ENCODE measurements at regions not wholly inside any gene's neighbourhood (a gene's known extent, or its start where the extent isn't known, plus 50 kb on each side); places are given as distances from the start of the nearest gene placed in this dataset.

DNA sequence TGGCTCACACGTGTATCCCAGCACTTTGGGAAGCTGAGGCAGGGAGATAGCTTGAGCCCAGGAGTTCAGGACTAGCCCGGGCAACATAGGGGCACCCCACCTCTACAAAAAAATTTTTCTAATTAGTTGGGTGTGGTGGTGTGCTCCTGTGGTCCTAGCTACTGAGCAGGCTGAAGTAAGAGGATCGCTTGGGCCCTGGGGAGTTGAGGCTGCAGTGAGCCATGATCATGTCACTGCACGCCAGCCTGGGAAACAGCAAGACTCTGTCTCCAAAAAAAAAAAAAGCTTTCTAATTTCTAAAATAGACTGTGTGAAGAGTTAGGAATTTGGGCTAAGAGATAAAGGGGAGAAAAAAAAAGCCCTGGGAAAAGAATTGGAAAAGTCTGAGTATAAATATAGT, 51.9 kb upstream of the NAB1 start:
- TF ChIP-seq, protein P1, sequence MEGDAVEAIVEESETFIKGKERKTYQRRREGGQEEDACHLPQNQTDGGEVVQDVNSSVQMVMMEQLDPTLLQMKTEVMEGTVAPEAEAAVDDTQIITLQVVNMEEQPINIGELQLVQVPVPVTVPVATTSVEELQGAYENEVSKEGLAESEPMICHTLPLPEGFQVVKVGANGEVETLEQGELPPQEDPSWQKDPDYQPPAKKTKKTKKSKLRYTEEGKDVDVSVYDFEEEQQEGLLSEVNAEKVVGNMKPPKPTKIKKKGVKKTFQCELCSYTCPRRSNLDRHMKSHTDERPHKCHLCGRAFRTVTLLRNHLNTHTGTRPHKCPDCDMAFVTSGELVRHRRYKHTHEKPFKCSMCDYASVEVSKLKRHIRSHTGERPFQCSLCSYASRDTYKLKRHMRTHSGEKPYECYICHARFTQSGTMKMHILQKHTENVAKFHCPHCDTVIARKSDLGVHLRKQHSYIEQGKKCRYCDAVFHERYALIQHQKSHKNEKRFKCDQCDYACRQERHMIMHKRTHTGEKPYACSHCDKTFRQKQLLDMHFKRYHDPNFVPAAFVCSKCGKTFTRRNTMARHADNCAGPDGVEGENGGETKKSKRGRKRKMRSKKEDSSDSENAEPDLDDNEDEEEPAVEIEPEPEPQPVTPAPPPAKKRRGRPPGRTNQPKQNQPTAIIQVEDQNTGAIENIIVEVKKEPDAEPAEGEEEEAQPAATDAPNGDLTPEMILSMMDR (conservative IDR thresholded peaks at IDR 0.05 in 1 of 2, IDR thresholded peaks at IDR 0.05 in 1 of 2; ENCODE audit: low read depth in 1 of 2, low read length in 2 of 2), result no peak
- TF ChIP-seq EZH2 (IDR thresholded peaks at IDR 0.05; ENCODE audit: low read length, missing control alignments), result no peak
